NCI-H524 (cell line): ENCODE measurements at regions not wholly inside any gene's neighbourhood (a gene's known extent, or its start where the extent isn't known, plus 50 kb on each side); places are given as distances from the start of the nearest gene placed in this dataset.
A peak's percentile ranks its signal among the peaks of the same experiment; 100 is the strongest.
"Not testable (repeated sequence)": the region's sequence is repeated elsewhere in the genome, so short reads cannot be mapped to it uniquely, and the experiment has no call there.

Experiments
- DNase-seq, 2 experiments: peaks; one replicate each; lab custom pipeline; 2025; lab: John Stamatoyannopoulos, UW

- DNase-seq: no peak
Measured at GRCh38 chr17:22505660-22506059, 813.3 kb downstream of the KCNJ18 start.

GRCh38 chr17:22506231-22506630 lies 813.9 kb downstream of the KCNJ18 start:
- no peak for DNase-seq

- no peak for DNase-seq
Measured at GRCh38 chr17:22506861-22507260, 814.5 kb downstream of the KCNJ18 start.

- DNase-seq: peak in 1 of 2 experiments; percentile 16
Measured at GRCh38 chr17:22507823-22508222, 815.5 kb downstream of the KCNJ18 start.

GRCh38 chr17:22510504-22510903 lies 818.2 kb downstream of the KCNJ18 start:
- no peak for DNase-seq

- DNase-seq: no peak
Measured at GRCh38 chr17:22511431-22511830, 819.1 kb downstream of the KCNJ18 start.

GRCh38 chr17:22512057-22512456 lies 819.7 kb downstream of the KCNJ18 start:
- no peak for DNase-seq

GRCh38 chr17:22512506-22512905 lies 820.2 kb downstream of the KCNJ18 start:
- no peak for DNase-seq

- no peak for DNase-seq
Measured at GRCh38 chr17:22512997-22513538, 820.7 kb downstream of the KCNJ18 start.

GRCh38 chr17:22514315-22514714 lies 822.0 kb downstream of the KCNJ18 start:
- DNase-seq: no peak

- DNase-seq: no peak
Measured at GRCh38 chr17:22514767-22515320, 822.5 kb downstream of the KCNJ18 start.

- no peak for DNase-seq
Measured at GRCh38 chr17:22515599-22515998, 823.3 kb downstream of the KCNJ18 start.

- DNase-seq: no peak
Measured at GRCh38 chr17:22516861-22517636, 824.7 kb downstream of the KCNJ18 start.

- DNase-seq: peak in 1 of 2 experiments; percentile 5
Measured at GRCh38 chr17:22517716-22518115, 825.4 kb downstream of the KCNJ18 start.

- DNase-seq: no peak
Measured at GRCh38 chr17:22518185-22518584, 825.9 kb downstream of the KCNJ18 start.

- DNase-seq: not testable (repeated sequence)
Measured at GRCh38 chr17:22548873-22549272, 856.5 kb downstream of the KCNJ18 start.

GRCh38 chr17:22551695-22552415 lies 859.5 kb downstream of the KCNJ18 start:
- not testable (repeated sequence) for DNase-seq

- no peak for DNase-seq
Measured at GRCh38 chr17:22569459-22570143, 877.3 kb downstream of the KCNJ18 start.

- no peak for DNase-seq
Measured at GRCh38 chr17:22570144-22570845, 878.0 kb downstream of the KCNJ18 start.

- no peak for DNase-seq
Measured at GRCh38 chr17:22599322-22599721, 907.0 kb downstream of the KCNJ18 start.

GRCh38 chr17:22600644-22601298 lies 908.4 kb downstream of the KCNJ18 start:
- DNase-seq: peak in 1 of 2 experiments; percentile 59
